ENCODE measurements at regions not wholly inside any gene's neighbourhood (a gene's known extent, or its start where the extent isn't known, plus 50 kb on each side); places are given as distances from the start of the nearest gene placed in this dataset.

GRCh38 chr9:82513976-82514735 is 525.6 kb downstream of the SPATA31D1 start:
- no peak for DNase-seq

- no peak for DNase-seq
Observed at GRCh38 chr9:82518868-82519267, 530.3 kb downstream of the SPATA31D1 start.

DNA sequence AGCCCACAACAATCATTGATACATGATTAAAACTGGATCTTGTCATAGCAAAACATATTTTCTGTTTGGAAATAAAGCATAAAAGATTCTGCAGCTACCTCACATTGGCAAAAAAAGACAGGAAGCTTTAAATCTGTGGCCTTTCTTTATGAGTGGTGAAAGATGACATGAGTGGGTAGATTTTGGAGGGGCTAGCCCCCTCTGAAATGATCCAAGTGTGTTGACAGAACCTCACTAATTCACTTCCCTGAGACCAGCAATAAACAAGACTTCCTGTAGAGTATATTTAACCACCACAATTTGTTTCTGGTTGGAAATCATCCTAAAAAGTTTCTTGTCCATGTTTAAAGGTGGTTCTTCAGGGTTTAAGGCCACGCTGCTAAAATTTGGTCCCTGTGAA is 530.8 kb downstream of the SPATA31D1 start:
- DNase-seq: no peak

- no peak for DNase-seq
Observed at GRCh38 chr9:82524407-82524806, 535.8 kb downstream of the SPATA31D1 start.

- DNase-seq: no peak
Observed at GRCh38 chr9:82526577-82526976, 536.4 kb downstream of the RASEF start.

GRCh38 chr9:82531795-82532194 is 531.1 kb downstream of the RASEF start:
- no peak for DNase-seq

DNA sequence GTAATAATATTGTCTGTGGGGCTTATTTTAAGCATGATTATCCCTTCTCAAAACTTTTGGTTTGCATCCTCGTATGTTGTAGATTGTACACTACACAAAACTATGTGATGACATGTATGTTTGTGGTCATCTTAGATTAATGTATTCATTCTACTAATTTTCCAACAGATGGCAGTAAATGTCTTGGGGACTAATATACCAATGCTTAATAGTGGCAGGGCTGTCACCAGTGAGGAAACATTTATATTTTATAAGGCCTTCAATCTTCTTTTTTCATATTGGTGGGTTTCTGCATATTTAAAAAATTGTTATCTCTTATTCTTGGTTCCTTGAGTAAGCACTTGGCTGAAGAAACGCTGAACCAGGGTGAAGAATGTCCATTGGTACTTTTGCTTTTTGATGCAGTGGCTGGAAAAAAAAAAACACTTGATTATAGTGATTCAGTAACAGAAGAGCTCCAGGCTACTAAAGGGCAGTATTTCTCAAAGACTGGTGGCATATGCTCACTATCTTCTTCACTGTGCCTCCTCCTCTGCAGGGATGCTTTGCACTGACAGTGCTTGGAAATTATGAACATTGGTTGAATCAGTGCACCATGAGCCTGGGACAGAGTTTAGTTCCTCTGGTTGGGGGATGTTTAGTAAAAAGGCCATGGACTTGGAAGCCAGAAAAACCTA is 530.3 kb downstream of the RASEF start:
- no peak for DNase-seq

- no peak for DNase-seq
Observed at GRCh38 chr9:82535432-82535998, 527.4 kb downstream of the RASEF start.

DNA sequence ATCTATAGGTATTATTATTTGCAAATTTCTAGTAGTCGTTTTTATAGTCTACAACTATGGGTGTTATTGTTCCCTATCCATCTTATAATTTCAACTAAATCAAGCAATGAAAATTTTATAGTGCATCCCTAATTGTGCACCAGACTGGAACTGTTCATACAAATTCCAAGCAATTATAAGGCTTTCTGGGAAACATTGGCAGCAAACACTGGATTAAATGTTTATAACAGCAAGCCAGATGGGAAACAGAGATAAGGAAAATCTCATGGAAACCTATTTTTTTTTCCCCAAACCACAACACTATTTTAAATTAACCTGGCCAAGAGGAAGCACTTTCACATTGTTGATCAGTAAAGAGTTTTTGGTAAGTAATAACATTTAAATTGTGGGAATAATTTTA is 524.3 kb downstream of the RASEF start:
- no peak for DNase-seq

DNA sequence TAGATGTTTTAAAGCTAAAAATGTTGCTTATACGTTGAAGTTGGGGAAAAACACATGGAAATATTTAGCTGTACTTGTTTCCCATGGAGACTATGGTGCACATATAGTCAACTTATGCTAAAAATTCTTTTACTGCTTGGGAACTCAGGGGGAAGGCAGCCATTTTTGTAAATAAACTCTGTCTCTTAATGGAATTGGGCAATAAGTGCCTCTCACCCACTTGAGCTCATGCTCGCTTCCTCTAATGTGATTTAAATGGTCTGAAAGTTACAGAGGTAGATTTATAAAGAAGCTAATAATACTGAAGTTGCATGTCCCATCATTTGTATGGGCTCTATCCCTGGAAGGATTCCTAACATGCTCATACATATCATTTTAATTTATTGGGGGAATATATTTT is 523.8 kb downstream of the RASEF start:
- DNase-seq: no peak

DNA sequence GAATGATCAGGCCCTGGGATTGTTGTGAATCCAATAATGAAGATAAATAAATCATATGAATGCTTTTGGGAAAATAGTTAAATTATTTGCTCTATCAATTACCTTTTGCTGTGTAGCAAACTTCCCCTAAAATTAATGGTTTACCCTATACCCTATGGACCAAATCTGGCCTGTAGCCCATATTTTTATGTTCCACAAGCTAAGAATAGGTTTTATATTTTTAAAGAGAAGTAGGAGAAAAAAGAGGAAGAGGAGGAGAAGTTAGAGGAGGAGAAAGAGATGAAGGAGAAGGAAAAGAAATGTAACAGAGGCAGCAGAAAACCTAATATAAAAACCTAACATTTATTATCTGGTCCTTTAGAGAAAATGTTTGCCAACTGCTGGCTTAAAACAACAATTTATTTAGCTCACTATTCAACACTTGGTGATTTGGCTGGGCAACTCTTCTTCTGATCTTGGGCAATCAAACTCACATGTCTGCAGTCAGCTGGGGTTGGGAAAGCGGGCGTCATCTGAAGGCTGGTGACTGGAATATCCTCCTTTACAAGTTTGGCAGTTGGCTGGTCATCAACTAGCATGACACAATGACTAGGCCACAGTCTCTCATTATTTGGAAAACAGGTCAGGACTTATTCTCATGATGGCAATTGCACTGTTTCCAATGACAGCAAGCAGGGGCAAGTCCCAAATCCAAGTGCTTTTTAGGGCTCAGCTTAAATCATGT is 522.9 kb downstream of the RASEF start:
- no peak for DNase-seq

DNA sequence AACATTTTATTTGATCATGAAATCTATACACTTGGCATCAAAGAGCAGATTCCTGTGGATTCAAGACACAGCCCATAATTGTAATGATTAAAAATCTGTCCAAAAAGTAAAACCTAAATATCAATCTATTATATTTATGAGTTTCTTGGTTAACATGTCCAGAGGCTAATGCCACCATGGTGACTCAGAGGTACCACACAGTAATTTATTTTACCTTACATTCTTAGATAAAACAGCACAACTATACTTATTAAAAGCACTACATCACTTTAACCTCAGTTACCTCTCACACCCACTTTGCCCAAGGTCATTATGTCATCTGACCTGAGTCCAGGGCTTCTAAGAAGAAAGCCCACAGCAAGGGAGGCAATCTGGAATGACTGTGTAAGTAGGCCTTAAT is 519.2 kb downstream of the RASEF start:
- no peak for DNase-seq

DNA sequence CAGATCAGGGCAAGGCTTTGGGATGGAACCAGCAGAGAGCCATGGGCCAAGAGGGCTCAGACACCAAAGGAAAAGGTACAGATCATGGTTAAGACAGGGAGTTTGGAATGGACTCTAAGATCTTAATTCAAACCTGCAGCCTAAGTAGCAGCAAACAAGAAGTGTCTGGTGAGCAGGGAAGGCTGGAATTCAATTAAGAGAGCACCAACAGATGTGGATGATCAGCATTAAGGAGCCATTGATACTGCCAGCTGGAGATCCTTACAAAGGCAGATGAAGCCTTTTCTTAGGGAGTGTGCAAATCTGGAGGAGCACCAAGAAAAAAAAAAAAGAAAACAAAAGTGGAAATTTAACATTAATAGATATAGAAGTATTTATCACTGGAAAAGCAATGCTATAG is 516.8 kb downstream of the RASEF start:
- no peak for DNase-seq

DNA sequence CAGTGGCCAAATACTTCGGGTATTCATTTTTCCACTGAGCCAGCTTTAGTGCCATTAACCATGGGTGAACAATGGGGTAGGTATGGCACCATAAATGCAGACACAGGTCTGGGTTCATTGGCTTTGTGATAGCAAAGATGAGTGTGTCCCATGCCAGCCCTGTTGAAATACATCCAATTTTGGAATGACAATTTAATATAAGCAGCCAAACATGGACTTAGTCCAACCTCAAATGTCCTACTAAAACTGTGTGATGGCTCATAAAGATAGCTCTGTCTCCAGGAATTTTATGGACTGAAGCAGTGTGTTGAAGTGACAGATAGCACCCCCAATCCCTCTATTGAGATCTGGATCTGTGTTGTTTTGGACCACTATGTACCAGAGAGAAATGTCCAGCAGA is 514.9 kb downstream of the RASEF start:
- DNase-seq: no peak

- no peak for DNase-seq
Observed at GRCh38 chr9:82549174-82549821, 513.6 kb downstream of the RASEF start.

- DNase-seq: no peak
Observed at GRCh38 chr9:82552784-82553183, 510.2 kb downstream of the RASEF start.

DNA sequence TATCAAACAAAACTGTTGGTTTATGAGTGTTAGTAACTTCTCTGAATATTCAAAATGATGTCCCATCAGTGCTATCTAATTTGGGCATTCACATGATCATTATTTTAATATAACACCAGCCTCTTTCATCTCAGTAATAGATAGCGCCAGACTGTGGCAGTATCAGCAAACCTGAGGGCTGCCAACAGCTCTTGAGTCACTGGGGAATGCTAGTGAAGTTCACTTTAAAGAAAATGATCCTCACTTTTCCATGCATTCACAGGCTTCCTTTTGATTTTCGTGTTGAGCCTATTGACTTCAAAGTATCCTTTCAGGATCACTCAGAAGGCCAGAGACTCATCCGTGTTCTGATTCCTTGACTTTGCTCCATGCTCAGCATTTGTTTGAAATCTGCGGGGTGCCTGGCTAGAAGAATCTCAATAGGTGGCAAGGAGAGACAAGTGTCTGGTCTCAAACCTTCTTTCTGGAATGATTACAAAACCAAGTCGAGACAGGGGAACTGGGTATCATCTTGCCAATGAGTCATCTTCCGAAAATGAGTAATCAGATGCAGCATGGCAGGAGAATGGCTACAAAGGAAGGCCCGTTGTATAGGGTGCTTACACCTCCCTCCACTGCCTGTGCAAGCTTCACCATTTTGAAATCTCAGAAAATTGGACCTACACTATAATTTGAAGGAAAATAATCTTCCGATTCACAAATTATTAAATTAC is 509.1 kb downstream of the RASEF start:
- DNase-seq: no peak

DNA sequence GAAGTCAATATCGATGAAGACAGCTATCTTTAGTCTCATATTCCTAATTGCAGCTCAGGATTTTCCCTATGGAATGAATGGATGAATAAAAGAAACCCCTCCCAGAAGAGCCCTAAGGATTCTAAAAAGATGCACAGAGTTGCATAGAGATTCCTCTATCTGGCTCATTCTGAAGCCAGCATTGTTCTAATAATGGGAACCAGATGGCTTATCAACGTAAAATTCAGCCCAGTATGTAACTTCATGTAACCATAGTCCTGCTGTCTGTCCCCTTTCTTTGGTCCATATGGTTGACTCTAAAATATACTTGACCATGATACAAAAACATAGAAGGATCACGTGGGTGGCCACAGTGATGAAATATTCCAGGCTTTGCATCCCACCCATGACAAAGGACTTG is 508.6 kb downstream of the RASEF start:
- DNase-seq: no peak

DNA sequence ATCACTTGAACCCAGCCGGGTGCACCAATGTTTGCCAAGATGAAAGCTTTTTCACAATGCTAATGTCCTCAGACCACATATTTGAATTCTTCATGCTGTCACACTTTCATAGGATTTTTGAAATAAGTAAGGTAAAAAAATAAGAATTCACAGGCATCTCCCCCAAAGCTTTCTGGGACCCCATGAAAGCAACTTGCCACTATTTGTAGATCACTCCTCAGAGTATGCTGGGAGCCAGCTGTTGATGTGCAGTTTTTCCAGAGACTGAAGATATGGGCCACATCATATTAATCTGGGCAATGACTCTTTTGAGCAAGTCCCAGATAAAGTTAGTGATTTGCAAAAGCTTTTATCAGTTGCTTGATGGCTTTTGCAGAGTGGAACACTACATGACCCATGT is 507.9 kb downstream of the RASEF start:
- no peak for DNase-seq

- no peak for DNase-seq
Observed at GRCh38 chr9:82555431-82556051, 507.4 kb downstream of the RASEF start.

- no peak for DNase-seq
Observed at GRCh38 chr9:82558346-82558745, 504.6 kb downstream of the RASEF start.

All from NCI-H1092 (cell line).